NCI-H82 treated with DMSO at 0.1 percent for 48 hours (cell line): ENCODE measurements at regions not wholly inside any gene's neighbourhood (a gene's known extent, or its start where the extent isn't known, plus 50 kb on each side); places are given as distances from the start of the nearest gene placed in this dataset.

Experiments
- DNase-seq: peaks from one replicate; lab custom pipeline; 2025; ENCODE audit not compliant: unreplicated experiment; lab: John Stamatoyannopoulos, UW

DNA sequence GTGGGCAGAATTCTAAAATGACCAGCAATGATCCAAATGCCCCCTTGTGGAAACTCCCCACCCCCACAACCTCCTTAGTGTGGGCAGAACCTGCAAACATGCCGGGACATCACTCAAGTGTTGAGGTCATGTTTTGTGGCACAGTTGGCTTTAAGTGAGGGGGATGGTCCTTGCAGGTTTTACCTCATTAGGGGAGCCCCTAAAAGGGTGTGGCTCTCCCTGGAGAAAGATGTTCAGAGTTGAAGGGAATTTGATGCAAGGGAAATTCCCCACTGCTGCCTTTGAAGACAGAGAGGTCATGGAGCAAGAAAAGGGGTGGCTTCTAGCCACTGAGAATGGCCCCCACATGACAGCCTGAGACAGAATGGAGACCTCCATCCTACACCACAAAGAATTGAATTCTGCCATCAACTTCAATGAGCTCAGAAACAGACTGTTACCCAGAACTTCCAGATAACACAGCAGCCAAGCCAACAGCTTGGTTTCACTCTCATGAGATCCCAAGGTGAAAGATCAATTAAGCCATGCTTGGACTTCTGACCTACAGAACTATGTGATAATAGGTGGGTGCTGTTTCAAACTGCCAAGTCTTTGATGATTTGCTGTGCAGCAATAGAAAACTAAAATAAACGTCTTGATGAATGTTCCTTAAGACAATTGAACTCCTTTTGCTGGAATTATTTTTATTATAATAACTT, 103.4 kb downstream of the MED10 start:
- DNase-seq: no peak

DNA sequence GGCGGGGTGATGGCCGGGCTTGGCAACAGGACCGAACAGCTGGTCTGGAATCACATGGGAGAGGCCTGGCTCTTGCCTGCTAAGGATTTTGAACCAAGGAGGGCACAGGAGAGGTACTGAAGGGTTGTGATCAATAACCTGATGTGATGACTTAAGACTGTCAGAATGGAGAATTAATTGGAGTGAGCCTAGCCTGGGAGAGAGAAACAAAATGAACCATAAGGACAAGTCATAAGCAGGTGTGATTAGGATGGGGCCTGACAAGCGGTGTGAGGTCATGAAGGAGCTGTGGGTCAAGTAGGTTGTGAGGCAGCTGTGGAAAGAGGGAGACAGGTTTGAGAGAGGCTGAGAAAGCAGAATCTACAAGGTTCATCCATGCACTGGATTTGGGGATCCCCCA, 104.6 kb downstream of the MED10 start:
- DNase-seq: no peak

DNA sequence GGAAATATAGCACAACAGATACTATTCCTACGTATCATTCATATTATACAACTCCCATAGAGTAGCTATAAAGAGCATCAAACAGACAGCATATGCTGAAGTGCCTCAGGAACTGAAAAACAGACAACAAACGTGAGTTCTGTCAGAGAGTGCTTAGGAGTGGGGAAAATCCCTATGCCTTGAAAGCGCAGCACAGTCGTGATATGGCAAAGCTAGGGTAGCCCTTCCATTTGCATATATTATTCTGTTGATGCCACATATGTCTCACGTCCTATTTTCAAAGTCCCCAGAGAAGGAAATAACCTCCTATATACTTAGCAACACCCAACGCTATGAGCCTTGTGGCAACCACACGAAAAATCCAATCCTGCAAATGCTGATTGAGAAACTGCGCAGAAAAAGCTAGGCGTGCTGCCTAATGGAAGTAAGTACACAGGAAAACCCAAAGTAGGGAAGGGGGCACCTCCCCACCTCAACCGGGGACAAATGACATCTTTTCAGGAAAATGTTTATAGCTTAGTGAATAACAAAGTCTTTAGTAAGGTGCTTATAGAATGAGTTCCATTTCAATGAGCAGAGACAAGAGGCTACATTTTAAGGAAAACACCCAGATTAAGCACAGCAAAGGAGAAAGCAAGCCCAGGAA, 105.1 kb downstream of the MED10 start:
- DNase-seq: no peak

DNA sequence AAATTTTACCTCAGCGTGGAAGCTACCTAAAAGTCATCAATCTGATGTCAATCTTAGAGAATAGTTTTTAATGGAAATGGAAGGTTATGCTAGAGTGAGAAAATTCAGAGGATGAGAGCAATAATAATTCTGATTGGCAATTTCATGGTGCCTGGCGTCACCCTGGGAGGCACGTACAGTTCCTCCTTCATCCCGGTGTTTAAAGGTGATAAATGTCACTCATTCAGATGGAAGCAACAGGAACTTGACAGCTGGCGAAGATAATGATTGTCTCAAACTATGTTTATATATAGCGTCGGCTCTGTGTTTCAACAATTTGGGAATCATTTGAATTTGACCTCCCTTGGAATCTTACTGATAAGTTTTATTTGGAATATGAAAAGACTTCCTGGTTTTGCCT, 108.4 kb downstream of the MED10 start:
- DNase-seq: no peak

DNA sequence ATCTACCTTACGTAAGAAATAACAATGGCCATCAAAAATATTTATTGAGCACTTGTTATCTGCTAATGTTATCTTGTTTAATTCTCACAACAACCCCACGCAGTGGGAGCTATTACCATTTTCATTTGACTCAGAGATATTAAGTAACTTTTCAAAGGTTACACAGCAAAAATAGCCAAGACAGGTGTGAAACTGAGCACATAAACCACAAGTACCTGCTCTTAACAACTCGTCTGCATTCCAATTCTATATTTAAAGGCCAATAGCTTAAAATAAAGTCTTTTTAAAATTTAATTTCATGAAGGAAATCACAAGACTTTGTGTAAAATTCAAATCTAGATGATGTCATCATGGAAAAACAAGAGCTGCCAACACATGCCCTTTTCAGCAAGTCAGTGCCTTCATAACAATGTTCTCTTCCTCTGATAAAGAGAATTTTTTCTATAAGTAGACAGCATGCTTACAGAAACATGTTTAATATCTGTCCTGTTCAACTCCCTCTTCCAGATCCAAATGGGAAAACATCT, 111.6 kb downstream of the MED10 start:
- DNase-seq: no peak

DNA sequence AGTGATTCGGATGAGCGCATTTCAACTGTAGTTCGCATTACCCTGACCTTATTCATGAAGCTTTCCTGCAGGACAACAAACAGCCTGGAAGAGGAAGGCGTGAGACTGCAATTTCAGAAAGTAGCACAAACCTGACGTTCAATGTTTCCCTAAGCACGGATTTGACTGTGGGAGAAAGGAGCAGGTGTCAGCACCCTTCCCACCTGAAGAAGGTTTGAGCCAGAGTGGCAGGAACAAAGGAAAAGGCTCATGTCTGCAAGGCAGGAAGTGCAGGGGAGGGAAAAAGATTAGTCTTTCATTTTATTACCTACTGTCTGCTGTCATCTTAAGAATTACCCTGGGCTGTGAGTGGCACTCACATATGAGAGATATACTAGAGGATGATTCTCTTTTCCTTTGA, 114.0 kb downstream of the MED10 start:
- no peak for DNase-seq

DNA sequence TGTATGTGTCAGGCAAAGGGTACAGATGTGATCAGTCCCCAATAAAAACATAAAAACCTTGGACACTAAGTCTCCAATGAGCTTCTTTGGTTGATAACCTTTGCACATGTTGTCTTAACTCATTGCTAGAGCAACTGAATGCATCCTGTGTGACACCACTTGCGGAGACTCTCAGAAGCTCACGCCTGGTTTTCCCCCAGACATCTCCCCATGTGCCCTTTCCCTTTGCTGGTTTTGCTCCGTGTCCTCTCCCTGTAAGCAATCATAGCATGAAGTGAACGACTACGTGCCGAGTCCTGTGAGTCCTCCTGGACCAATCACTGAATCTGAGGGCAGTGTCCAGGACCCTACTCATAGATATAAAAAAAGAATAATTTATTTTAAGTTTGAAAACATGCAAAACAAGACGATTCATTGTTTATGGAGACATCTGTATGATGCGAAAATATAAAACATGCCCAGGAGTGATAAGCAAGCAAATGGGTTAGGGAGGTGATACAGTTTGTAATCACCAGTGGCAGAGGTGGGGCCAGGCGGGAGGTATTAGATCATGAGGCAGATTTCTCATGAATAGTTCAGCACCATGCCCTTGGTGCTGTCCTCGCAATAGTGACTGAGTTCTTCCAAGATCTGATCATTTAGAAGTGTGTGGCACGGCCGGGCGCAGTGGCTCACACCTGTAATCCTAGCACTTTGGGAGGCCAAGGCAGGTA, 115.5 kb downstream of the MED10 start:
- DNase-seq: no peak

DNA sequence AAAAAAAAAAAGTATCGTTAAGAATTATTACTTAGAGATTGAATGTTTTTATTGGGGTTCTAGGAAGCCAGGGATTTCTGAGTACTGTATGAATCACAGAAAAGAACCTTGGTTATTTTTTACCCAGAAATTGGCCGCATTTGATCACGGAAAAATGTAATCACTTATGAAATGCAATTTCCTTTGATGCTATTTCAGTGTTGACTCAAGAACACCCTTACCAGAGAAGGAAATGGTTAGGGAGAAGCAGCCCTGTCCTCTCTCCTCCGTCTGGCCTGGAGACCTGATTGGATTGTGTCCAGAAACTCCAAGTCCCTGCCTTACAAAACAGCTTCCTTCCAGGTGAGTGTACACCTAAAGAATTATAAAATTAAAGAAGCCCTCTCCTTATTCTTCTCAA, 116.7 kb downstream of the MED10 start:
- no peak for DNase-seq

DNA sequence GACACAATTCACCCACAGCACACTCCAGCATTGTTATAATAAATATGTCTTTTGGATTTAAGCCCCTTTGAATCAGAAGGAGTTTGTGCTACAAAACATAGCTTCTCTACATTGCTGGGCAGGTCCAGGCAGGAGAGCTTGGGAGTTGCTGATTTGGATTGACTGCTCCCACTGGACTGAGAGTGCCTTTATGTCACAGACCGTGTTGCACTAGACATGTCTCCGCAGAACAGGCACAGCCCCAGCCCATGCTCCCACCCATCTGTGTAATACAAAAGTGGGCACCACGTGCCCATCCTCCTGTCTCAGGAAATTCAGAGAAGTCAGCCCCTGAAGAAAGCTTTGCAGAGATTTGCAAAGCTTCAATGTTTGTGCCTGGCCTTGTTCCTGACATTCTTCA, 117.1 kb downstream of the MED10 start:
- DNase-seq: no peak

DNA sequence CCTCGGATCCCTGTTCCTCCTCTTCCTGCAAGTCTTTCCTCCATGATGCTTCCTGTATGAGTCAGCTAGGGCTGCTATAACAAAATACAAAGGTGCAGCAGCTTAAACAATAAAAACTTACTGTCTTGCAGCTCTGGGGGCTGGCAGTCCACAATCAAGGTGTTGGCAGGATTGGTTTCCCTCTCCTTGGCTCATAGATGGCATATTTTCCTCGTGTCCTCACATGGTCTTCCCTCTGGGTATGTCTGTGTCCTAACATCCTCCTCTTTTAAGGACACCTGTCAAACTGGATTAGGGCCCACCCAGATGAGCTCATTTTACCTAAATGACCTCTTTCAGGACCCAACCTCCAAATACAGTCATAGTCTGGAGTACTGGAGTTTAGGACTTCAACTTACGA, 117.5 kb downstream of the MED10 start:
- DNase-seq: no peak

DNA sequence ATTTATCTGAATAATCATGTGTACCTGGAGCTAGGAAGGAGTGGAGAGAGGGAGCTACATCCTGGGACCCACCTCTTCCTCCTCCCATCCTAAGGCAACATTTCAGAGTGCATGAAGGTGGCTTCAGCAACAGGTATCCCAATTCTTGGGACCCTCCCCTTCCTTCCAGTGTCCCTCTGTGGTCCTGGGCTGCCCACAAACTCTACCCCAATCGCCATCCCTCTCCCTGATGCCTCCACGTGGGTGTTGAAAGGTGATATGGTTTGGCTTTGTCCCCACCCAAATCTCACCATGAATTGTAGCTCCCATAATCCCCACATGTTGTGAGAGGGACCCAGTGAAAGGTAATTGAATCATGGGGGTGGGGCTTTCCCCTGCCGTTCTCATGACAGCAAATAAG, 121.4 kb downstream of the MED10 start:
- no peak for DNase-seq

DNA sequence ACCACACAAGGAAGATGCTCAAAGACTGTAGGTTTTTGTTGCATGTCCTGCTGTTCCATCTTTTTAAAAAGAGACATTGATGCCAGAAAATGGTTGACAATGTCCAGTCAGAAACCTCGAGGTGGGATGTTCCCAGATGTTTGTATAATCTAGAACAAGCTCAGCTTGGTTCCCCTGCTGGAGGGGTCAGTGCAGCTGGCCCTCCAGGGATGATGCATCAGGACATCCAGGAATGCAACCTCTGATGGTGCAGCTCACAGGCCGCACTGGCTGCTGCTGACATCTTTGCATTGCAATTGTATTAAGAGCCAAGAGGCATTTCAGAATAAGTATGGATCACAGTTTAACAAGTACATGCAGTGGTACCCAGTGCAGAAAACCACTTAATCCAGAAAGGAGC, 122.4 kb downstream of the MED10 start:
- DNase-seq: no peak

DNA sequence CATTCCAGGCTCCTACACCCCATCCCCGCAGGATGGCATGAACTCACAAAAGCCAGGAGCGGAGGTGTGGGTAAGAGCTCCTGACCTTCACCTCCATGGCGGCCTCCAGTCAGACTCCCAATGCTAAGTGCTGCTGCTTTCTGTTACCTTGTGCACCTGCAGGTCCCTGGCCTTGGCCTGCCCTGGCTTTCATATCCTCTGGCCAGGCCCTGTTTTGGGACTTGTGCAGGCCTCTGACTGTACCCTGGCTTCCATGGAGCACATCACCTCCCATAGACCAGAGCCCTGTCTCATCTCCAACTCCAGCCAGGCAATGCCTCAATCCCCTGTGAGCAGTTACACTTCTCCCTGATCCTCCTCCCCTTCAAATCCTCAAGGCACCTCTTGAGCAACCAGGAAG, 124.5 kb downstream of the MED10 start:
- DNase-seq: no peak

DNA sequence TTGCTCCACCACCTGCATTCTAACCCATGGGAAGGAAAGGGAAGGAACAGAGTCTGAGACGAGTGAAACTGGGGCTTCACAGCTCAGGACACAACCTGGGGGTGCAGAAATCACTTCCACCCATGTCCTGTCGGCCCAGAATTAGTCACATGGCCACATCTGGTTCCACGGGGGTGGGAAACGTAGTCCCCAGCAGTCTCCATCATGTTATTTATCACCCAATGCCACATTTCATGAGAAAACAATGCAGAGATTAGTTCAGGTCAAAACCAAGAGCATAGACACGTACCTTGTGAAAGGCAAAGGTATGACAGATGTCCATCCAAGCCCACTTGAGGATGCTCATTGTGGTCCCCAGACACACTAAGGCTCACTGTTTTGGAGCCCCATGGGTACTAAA, 125.1 kb downstream of the MED10 start:
- DNase-seq: no peak

DNA sequence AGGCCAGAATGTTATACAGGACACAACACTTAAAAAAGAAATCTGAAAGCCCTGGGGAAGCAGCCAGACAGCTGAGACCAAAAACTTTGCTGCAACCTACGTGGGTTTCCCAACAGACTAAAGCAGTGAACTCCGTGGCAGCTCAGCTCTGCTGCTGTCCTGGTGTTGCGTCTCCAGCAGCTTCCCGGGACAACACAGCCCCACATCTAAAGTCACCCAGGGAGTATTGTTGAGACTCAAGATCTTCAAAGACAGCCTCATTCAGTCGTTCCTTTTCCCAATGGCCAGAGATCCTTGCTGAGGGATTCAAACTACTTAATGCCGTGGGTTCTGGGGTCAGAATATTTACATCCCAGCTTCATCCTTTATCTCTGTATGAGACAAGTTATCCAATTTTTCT, 125.8 kb downstream of the MED10 start:
- DNase-seq: no peak

DNA sequence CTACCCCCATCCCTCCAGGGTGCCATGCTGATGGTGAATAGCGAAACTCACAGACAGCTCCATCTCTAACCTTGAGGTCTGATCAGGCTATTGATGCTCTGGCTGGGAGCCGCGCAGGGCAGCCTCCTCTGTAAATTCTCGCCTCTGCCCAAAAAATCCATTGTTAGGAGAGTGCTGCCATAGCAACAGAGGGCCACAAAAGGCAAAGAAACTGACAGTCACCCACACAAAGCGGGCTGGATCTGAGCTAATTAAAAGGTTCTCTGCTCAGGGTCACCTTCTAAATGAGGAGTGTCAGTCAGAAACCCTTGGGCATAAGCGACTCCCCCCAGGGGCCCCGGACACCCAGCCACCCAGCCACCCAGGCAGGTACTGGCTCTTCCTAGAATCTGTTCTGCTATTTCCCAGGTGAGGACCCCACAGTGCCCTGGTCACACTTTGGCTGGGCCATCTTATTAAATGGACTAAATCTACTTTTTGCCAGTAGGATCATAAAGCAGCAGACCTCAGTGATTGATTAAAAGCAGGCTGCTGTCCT, 126.7 kb downstream of the MED10 start:
- DNase-seq: no peak

DNA sequence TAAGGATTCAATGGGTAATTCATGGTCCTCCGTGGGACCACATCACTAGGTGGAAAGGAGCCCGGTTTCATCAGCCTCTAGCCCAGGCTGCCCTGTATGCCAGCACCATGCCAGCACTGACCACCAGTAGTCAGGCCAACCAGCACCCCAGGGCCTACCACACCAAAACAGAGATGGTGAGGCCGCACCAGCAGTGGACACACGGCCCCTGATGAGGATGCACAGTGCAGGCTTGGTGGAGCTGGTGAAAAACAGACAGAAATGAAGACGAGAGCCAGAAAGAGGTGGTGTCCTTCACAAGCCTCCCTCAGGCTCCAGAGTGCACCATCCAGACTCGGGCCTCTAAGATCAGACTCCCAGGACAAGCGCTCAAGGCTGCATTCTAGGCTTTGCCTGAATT, 128.2 kb downstream of the MED10 start:
- DNase-seq: no peak

DNA sequence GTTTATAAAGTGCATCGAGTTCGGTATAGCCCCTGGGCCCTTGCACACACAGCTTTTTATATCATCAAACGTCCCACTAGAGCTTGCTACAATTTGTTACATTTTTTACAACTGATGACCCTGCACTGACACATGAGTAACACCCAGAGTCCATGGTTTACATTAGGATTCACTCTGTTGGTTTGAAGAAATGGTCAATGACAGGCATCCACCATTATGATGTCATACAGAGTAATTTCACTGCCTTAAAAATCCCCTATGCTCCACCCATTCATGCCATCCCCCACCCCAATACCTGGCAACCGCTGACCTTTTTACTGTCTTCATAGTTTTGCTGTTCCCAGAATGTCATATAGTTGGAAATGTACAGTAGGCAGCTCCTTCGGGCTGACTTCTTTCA, 130.2 kb downstream of the MED10 start:
- DNase-seq: no peak

DNA sequence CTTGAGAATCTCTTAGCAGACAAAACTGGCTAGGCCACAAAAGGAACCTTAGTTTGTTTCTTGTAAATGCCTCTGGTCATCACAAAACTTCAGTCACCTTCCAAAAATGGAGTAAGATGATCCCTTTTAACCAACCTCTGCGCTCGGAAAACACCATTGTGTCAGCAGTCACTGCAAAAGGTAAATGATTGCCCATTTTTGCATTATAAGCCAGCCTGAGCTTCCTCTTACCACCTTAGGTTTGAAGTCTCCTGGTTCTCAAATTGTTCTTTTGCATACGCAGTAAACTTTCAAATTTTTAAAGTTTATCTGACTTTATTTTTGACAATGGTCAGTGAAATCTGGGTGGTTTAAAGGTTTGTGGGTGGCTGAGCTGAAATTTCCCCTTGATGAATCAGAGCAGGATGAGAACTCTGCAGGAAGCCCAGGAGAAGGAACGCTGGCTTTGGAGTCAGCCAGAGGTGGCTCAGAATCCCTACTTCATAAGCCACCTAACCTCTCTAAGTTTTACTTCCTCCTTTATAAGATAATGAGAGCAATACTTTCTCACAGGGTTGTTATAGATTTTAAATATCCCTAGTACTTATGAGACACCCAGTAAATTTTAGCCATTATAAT, 131.4 kb downstream of the MED10 start:
- no peak for DNase-seq

DNA sequence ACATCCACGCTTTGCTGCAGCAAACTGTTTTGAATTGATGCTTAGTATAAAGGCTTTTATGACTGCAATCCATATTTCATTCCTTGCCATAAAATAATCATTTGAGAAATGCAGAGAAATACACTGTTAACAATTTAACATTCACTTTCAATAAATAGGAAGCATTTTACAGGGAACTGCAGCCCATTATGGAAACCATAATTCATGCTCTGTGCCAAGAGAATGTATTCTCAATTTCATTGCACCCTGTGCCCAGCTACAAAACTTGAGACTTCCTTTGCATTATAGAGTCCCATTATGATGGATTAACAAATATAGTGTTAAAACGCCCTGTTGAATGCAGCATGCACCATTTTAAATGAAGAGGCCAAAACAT, 134.0 kb downstream of the MED10 start:
- DNase-seq: no peak

DNA sequence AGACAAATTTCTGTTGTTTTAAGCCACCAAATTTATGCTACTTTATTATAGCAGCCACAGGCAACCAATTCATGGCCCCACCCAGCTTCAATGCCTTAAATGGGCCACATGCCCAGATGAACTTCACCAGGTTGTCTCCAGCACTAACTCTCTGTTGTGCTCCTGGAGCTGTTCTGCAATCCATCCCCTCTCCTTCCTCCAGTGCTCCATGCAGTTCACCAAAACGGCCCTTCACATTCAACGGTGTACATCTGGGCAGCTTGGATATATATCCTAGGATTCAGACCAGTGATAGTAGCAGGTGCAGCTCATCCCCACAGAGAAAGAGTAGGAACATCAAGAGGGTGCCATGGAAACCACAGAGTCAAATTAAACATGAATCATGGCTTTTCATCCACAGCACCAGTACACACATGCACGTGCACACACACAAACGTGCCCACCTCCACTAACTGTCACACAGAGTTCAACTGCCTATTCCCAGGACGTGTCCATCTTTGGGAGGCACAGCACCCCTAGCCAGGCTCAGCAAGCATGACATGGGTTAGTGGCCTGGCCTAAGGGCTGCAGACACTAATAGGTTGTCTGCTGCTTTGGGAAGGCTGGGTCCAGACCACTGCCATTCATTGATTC, 134.5 kb downstream of the MED10 start:
- DNase-seq: no peak
